ENCODE measurements at regions not wholly inside any gene's neighbourhood (a gene's known extent, or its start where the extent isn't known, plus 50 kb on each side); places are given as distances from the start of the nearest gene placed in this dataset.

DNA sequence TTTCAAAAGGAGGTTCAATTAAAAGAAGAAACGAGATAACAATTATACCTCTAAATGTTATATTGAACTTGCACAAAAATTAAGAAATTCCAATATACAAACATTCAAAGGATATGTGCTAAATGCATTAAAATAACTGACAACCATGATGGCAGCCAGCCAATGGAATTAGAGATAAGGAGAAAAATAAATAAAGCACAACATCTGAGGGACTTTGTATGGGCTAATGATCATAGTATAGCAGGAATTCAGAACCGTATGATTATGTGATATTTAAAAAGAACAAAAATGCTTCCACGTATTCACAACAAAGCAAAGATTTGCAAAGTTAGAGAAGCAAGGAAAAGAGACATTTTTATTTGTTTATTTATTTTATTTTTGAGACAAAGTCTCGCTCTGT, 1103.0 kb downstream of the CBLN2 start:
- TF ChIP-seq CBX2 (IDR thresholded peaks at IDR 0.05; ENCODE audit: borderline replicate concordance, low read depth) (no peak), RARB (CRISPR knock-in tag; IDR thresholded peaks at IDR 0.05) (no peak), POLR2AphosphoS2 (conservative IDR thresholded peaks at IDR 0.05; ENCODE audit: low read length) (no peak), ZFP36 (IDR thresholded peaks at IDR 0.05; ENCODE audit: borderline replicate concordance, partially characterized antibody) (no peak), HDAC2 (IDR thresholded peaks at IDR 0.05) (no peak), POLR2A (IDR thresholded peaks at IDR 0.05; ENCODE audit: low read length) (no peak), PHF8 (IDR thresholded peaks at IDR 0.05; ENCODE audit: borderline replicate concordance, low read depth) (no peak), KDM1A (IDR thresholded peaks at IDR 0.05; ENCODE audit: low read depth) (no peak)
- TF ChIP-seq, protein P1, sequence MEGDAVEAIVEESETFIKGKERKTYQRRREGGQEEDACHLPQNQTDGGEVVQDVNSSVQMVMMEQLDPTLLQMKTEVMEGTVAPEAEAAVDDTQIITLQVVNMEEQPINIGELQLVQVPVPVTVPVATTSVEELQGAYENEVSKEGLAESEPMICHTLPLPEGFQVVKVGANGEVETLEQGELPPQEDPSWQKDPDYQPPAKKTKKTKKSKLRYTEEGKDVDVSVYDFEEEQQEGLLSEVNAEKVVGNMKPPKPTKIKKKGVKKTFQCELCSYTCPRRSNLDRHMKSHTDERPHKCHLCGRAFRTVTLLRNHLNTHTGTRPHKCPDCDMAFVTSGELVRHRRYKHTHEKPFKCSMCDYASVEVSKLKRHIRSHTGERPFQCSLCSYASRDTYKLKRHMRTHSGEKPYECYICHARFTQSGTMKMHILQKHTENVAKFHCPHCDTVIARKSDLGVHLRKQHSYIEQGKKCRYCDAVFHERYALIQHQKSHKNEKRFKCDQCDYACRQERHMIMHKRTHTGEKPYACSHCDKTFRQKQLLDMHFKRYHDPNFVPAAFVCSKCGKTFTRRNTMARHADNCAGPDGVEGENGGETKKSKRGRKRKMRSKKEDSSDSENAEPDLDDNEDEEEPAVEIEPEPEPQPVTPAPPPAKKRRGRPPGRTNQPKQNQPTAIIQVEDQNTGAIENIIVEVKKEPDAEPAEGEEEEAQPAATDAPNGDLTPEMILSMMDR (IDR thresholded peaks at IDR 0.05), result no peak
- TF ChIP-seq, protein P2, sequence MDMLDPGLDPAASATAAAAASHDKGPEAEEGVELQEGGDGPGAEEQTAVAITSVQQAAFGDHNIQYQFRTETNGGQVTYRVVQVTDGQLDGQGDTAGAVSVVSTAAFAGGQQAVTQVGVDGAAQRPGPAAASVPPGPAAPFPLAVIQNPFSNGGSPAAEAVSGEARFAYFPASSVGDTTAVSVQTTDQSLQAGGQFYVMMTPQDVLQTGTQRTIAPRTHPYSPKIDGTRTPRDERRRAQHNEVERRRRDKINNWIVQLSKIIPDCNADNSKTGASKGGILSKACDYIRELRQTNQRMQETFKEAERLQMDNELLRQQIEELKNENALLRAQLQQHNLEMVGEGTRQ (IDR thresholded peaks at IDR 0.05), result no peak
